HG02571 (cell line): ENCODE measurements at regions not wholly inside any gene's neighbourhood (a gene's known extent, or its start where the extent isn't known, plus 50 kb on each side); places are given as distances from the start of the nearest gene placed in this dataset.

Experiments used
- ATAC-seq: cut with Tn5 transposase; IDR thresholded peaks from one replicate; pipeline ENCODE4 v1.9.1; 2021; ENCODE audit warnings: mild to moderate bottlenecking, moderate library complexity; ENCODE audit not compliant: unreplicated experiment

DNA sequence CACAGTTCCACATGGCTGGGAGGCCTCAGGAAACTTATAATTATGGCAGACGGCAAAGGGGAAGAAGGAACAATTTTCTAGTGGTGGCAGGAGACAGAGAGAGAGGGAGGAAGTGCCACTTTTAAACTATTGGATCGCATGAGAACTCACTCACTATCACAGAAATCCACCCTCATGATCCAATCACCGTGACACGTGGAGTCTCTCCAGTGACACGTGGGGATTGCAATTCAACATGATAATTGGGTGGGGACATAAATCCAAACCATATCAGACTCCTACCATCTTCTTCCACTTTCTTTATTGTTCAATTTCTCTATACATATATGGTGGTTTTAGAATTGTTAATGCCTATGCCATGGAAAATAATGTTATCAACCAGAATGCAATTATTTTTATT is 103.7 kb upstream of the SYT1 start:
- no peak for ATAC-seq

DNA sequence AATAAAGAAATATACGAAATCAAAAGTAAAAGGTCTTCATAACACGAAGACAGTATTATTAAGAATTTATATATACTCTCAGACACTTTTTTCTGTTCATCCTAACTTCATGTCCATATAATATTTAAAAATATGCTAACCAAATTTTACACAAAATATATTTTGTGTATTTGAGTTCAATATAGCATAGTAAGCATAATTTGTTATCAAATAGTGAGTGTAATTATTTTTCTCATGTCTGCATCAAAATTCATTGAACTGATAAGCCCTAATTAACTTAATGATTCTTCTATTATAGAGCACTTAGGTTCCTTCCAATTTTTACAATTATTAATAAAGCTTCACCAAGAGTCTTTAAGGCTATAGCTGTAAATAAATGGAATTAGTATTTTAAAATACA is 99.7 kb upstream of the SYT1 start:
- ATAC-seq, result no peak

DNA sequence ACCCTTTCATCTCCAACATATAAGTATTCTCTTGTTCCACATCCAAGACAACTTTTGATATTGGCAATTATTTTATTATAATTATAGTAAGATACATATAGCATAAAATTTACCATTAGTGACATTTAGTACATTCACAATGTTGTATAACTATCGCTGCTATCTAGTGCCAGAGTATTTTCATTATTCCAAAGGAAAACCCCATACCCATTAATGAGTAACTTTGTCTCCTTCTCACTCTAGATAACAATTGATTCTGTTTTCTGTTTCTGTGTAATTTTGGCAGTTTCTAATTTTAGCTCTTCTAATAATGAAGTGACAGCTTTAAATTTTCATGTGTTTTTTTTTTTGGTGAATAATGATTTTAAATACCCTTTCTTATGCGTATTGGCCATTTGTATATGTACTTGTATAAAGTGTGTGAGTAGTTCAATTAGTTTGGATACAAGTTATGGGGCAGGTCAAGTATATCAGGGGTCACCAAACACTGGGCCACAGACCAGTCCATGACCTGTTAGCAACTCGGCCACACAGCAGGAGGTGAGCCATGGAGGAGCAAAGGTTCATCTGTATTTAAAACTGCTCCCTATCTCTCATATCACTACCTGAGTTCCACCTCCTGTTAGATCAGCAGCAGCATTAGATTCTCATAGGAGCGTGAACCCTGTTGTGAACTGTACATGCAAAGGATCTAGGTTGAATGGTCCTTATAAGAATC is 97.2 kb upstream of the SYT1 start:
- ATAC-seq, result no peak

DNA sequence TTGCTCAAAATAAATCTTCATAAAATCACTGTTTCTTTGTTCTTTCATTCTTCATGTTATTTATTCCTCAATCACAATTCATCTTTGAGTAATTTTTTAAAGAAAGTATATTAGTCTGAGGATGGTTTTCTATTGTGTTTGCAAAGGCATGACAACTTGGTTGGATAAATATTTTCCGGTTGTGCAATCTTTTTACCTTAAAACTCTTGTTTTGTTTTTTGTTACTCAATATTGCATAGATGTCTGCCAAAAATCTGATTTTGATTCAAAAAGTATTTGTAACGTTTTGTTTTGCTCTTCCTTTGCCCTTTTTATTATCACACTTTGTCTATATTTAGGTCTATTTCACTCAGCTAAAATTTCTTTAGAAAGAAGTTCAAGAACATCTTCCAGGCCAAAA is 86.2 kb upstream of the SYT1 start:
- ATAC-seq, result no peak

DNA sequence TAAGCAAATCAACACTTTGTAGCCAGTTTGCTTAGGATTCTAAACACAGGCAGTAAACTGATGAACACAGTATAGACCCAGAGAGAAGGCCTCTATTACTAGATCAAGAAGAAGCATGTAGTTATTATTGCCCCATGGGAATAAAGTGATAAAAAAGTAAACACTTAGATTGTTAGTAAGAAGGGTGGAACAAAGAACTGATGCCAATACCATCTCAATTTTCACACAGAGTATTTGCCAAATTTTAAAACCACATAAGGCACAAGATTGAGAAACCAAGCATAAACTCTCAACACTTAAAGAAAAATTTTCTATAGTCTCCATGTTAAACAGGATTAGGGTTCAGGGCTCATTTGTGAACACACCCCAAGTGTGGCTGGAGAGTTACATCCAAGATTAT is 77.0 kb upstream of the SYT1 start:
- no peak for ATAC-seq

DNA sequence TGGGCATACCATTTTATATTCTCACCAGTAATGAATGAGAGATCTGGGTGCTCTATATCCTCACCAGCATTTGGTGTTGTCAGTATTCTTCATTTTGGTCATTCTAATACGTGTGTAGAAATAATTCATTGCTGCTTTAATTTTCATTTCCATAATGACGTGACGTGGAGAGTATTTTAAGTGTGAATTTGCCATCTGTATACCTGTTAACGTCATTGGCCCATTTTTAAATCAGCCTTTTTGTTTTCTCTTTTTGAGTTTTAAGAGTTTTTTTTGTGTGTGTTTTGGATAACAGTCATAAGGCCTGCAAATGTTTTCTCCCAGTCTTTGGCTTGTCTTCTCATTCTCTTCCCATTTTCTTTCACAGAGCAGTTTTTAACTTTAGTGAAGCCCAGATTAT is 74.4 kb upstream of the SYT1 start:
- ATAC-seq, result no peak

DNA sequence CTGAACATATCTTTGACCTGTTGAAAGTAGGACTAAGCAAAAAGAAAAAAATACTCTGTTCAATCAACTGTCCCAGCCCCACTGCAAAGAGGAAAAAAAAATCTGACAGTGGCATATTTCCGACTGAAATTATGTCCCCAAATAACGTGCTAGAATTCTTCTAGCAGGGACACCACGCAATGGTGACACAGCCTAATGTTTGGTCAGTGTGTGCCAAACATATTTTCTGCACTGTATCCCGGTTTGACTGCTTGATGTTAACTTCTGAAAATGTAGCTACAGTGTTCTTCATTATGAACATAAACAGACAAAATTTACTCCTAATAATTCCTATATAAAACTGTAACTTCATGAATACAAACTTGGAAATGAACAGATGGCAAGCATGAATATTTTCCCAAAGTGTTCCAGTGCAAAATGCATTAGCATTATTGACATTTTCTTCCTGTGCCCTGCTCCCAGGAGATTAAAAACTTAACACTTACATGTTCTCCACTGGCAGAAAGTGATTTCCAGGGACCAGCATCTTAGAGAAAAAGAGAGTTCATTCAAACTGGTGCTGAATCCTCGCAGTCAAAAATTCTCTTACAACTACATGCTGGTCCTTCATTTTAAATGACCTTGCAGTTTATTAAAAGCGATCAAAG is 72.4 kb upstream of the SYT1 start:
- ATAC-seq, result no peak

DNA sequence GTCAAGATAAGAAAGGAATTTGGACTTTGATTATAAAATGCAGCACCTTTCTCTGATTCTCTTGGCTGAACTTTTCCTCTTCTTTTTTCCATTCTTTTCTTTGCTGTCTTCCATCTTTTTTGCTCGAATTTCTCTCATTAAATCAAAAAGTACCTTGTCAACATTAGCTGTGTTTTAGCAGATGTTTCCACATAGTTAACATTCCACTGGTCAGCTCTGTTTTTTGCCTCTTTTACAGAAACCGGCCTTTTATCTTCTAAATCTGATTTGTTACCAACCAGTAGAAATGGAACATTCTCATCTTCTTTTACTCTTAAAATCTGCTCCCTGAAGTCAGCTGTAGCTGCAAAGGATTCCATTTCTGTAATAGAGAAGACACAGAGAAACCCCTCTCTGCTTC is 71.1 kb upstream of the SYT1 start:
- no peak for ATAC-seq

DNA sequence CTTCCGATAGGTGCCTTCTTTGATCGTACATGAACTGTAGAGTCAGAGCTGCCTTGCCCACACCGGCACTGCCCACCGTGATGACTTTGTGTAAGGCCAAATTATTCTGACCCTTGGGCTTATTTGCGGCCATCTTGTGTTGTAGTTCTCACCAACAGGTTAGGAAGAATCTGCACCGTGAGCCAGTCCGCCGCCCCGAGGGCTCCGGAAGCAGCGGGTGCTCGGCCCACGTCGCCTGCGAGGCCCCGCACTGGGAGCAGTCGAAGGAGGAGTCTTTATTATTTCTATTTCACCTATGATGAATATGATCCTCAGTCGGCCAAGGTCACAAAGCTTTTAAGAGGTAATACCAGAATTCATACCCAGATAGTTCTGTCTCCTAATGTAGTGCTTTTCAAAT is 70.6 kb upstream of the SYT1 start:
- no peak for ATAC-seq

DNA sequence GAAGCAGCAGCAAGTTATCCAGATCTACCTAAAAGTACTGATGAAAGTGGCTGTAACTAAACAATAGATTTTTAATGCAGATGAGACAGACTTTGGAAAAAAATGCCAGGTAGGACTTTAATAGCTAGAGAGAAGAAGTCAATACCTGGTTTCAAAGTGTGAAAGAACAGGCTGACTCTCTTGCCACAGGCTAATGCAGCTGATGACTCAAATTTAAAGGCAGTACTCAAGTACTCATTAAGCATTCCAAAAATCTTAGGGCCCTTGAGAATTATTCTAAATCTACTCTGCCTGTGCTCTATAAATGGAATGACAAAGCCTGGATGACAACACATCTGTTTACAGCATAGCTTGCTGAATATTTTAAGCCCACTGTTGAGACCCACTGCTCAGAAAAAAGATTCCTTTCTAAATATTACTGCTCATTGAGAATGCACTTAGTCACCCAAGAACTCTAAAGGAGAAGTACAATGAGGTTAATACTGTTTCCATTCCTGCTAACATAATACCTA is 68.6 kb upstream of the SYT1 start:
- ATAC-seq, result no peak

DNA sequence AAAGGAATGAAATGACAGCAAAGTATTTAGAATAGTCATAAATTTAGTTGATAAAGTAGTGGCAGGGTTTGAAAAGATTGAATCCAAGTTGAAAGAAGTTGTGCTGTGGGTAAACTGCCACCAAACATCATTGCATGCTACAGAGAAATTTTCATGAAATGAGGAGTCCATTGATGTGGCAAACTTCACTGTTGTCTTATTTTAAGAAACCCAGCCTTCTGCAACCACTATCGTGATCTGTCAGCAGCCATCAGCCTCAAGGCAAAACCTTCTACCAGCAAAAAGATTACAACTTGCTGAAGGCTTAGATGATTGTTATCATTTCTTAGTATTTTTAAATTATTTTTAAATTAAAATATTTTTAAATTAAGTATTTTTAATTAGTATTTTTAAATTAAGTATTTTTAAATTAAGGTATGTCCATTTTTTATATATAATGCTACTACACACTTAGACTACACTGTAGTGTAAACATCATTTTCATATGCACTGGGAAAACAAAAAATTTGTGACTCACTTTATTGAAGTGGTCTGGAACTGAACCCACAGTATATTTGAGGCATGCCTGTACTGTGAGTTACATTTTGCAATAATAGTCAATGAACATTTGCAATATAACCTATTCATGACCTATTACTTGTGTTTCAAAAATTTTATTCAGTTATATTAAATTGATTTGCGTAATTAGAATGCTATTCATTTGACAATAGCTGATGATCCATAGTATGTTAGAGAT is 67.2 kb upstream of the SYT1 start:
- ATAC-seq, result no peak

DNA sequence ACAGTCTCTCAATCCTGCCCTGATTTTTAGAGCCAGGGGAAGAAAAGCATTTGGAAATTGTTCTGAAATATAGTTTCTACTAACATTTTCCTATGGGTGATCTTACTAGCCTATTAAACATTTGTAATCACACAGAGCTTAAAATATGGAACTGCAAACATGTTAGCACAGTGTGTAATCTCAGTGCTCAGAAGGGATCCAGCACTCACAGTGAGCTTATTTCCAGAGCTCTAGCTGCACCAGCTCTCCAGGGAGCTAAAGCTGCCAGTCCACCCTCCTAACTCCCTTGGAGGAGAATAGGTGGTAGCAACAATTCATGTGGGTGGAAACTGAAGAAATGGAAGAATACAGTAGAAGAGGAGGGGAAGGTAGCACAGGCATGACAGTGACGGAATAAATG is 64.9 kb upstream of the SYT1 start:
- ATAC-seq, result no peak

DNA sequence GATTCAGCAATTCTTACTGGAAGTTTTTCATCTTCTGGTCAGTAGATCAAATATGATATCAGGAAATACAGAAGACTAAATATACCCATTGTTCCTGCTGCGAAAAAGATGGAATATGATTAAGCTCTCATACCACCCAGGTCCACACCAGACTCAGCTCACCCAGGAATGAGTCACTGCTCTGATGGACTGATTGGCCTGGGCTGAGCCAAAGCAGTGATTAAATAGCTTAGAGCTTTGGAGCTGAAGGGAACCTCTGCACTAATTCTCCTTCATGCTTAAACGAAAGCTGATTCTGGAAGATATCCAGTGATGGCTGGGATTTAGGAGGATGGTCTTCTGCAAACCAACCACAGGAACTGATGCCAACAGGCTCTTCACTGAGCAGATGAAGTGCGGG is 62.0 kb upstream of the SYT1 start:
- ATAC-seq, result no peak

DNA sequence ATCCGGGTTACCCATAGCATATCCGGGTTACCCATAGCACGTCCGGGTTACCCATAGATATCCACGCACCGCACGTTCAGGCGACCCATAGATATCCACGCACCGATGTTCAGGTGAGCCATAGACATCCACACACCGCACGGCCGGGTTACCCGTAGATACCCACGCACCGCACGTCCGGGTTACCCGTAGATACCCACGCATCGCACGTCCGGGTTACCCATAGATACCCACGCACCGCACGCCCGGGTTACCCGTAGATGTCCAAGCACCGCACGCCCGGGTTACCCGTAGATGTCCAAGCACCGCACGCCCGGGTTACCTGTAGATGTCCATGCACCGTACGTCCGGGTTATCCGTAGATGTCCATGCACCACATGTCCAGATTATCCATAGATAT is 60.3 kb upstream of the SYT1 start:
- no peak for ATAC-seq
